ENCODE measurements at regions not wholly inside any gene's neighbourhood (a gene's known extent, or its start where the extent isn't known, plus 50 kb on each side); places are given as distances from the start of the nearest gene placed in this dataset.
"Not testable (repeated sequence)": the region's sequence is repeated elsewhere in the genome, so short reads cannot be mapped to it uniquely, and the experiment has no call there.

DNA sequence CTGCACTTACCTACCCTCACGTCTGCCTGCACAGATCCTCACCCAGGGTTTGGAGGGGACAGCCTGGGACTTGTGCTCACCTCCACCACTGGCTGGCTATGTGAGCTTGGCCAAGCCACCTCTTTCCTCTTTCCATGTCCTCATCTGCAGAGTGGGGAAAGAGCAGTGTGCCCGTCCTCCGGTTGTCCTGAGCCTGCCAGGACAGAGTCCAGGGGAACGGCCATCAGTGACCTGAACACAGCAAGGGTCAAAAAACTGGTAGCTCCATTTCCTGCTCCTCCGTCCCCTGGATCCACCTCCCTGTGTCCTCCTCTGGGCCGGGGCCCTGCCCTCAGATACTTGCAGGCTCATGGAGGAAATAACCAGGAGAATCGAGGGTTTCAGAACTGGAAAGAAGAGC, 187.7 kb downstream of the OLFM1 start:
- Mint-ChIP-seq H3K27ac (no peak overlapping the region), H3K9me3 (ENCODE audit: low read depth) (no peaks in the 10 kb centered on the region), H3K4me3 (no peak overlapping the region), H3K27me3 (peaks cover 6% of the 10 kb centered on the region), H3K36me3 (no peaks in the 10 kb centered on the region), H3K4me1 (ENCODE audit: low read depth) (no peaks in the 10 kb centered on the region)

DNA sequence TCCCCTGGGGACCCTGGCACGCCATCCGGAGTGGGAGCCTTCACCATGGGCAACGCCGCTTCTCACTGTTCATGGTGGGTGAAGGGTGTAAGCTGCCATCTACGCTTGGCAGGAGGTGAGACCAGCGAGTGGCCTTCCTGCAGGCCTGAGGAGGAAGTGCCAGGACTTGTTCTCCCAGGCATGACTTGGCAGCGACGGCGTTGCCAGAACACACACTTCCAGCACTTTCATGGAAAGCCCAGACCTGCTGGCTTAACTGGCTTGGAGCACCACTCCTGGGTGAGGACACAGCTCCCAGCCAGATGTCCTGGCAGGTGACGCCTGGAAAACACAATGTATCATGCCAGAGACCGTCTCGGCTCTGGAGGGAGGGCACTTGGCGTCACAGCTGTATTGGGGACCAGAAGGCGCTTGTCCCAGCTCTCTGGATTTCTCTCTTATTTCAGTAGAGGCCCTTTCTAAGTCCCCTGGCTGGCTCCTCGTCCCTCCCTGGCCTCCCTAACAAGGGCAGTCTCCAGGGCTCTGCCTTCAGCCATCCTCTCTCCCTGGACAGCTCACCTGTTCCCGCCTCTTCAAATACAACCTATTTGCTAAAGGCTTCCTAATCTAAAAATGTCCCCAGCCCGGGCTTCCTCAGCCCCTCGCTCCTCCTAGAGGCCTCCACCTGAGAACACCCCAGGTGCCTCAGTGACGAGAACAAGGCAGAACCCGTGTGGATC, 188.3 kb downstream of the OLFM1 start:
- Mint-ChIP-seq H3K27ac (no peak overlapping the region), H3K9me3 (ENCODE audit: low read depth) (no peaks in the 10 kb centered on the region), H3K4me1 (ENCODE audit: low read depth) (no peaks in the 10 kb centered on the region), H3K4me3 (no peak overlapping the region), H3K27me3 (peaks cover 6% of the 10 kb centered on the region), H3K36me3 (no peaks in the 10 kb centered on the region)

DNA sequence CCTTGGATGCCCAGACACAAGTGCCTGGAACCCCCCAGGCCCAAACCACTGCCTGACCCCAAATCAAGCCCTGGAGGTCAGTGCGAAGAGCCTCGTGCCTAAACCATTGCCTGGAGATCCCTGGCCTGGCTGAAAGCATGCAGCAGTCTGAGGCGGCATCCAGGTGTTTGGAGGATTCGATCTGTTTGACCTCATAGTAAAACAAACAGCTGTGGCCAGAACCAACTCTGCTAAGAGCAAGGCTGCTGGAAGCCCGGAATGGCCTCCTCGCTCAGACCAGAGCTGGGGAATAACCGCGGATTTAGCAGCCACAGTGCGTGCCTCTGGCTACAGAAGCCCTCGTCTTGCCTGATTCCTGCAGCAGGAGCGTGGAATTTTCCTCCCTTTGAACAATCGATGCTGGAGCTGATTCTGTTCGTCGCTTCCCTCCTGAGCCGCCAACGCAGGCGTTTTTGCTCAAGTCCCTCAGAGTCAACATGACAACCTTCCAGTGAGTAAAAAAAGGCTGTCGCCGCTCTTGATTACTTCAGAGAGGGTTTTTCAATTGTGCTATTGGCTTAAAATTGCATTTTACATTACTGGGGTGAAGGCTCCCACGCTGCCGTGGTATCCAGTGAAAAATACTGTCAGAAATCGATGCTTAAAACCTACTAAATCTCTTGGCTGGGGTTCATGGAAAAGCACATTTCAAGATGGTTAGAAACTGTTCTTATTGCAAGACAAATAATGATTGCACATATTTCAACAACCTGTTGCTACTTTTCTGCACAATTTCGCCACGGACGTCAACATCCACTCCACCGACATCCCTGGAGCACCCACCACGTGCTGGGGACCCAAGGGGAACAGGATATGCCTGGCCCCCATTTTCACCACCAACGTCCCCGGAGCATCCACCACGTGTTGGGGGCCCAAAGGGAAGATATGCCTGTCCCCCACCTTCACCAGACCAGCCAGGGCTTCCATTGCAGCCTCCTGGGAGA, 190.0 kb downstream of the OLFM1 start:
- Mint-ChIP-seq H3K4me3 (no peak overlapping the region), H3K27ac (no peak overlapping the region), H3K36me3 (no peaks in the 10 kb centered on the region), H3K27me3 (peaks cover 3% of the 10 kb centered on the region), H3K9me3 (ENCODE audit: low read depth) (no peaks in the 10 kb centered on the region), H3K4me1 (ENCODE audit: low read depth) (no peaks in the 10 kb centered on the region)

DNA sequence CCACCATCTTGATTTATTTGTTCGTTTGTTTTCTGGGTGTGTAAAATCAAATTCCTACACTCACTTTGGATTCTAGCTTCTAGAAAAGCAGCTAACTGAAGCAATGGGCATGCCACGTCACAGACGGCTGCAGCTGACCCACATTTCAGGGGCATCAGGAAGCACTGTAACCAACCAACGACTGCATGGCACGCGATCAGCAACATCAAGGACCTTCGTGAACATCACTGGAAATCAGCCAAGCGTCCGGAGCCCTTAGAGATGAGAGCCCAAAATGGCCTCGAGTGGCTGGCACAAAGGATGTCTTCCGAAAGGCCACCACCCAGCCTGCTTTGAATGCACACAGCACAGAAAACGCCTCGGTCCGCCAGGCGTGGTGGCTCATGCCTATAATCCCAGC, 191.1 kb downstream of the OLFM1 start:
- no peak overlapping the region for H3K27ac Mint-ChIP-seq
- H3K4me3 Mint-ChIP-seq, result no peak overlapping the region
- no peaks in the 10 kb centered on the region for H3K9me3 Mint-ChIP-seq (ENCODE audit: low read depth)
- H3K36me3 Mint-ChIP-seq, result no peaks in the 10 kb centered on the region
- no peaks in the 10 kb centered on the region for H3K4me1 Mint-ChIP-seq (ENCODE audit: low read depth)
- peaks cover 2% of the 10 kb centered on the region for H3K27me3 Mint-ChIP-seq

DNA sequence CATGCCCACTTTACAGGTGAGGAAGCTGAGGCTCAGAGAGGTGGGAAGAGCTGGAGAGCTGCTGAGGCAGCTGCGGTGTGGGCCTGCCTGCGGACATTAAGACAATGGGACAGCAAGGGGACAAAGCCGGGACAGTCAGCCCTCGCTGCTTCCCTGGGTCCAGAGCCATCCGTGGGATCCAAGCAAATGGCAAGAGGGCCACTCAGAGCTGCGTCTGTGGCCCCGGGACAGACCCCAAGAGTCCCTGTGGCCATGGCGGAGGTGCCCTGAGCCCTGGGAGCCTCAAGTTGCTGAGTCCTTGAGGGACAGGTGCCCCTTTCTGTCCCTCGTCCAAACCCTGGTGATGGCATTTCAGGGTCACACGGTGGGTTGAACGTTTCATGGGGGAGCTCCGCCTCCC, 191.9 kb downstream of the OLFM1 start:
- H3K36me3 Mint-ChIP-seq, result no peaks in the 10 kb centered on the region
- no peak overlapping the region for H3K4me3 Mint-ChIP-seq
- no peaks in the 10 kb centered on the region for H3K27me3 Mint-ChIP-seq
- no peaks in the 10 kb centered on the region for H3K9me3 Mint-ChIP-seq (ENCODE audit: low read depth)
- no peak overlapping the region for H3K27ac Mint-ChIP-seq
- no peaks in the 10 kb centered on the region for H3K4me1 Mint-ChIP-seq (ENCODE audit: low read depth)

DNA sequence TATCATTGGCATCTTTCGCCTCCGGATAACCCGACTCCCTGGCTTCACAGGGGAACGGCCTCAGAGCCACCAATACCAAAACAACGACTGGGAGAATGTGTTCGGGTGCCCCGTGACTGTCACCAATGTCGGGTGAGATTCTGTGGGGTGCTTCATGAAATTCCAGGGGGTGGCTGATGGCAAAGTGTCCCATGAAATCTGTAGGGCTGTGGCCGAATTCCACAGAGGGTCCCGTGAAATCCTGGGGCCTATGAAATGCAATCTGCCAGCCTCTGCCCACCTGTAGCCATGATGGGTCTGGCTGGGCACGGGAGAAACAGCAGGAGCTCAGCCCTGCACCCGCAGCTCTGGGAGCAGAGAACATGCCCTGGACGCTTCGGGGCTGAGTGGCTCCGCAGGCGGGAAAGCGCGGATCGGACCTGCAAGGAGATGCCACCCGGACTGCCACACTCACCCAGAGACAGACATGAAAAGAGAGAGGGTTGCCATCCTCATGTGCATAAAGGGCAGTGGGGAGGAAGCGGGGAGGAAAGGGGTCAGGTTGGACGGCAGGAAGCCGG, 192.4 kb downstream of the OLFM1 start:
- H3K4me3 Mint-ChIP-seq, result no peak overlapping the region
- H3K36me3 Mint-ChIP-seq, result no peaks in the 10 kb centered on the region
- no peaks in the 10 kb centered on the region for H3K27me3 Mint-ChIP-seq
- no peak overlapping the region for H3K27ac Mint-ChIP-seq
- H3K4me1 Mint-ChIP-seq (ENCODE audit: low read depth), result no peaks in the 10 kb centered on the region
- H3K9me3 Mint-ChIP-seq (ENCODE audit: low read depth), result no peaks in the 10 kb centered on the region

- no peak overlapping the region for H3K4me3 Mint-ChIP-seq
- H3K9me3 Mint-ChIP-seq (ENCODE audit: low read depth), result no peaks in the 10 kb centered on the region
- no peaks in the 10 kb centered on the region for H3K27me3 Mint-ChIP-seq
- H3K4me1 Mint-ChIP-seq (ENCODE audit: low read depth), result no peaks in the 10 kb centered on the region
- no peaks in the 10 kb centered on the region for H3K36me3 Mint-ChIP-seq
- no peak overlapping the region for H3K27ac Mint-ChIP-seq
Measured at GRCh38 chr9:135280666-135281065, 193.2 kb downstream of the OLFM1 start.

- Mint-ChIP-seq H3K36me3 (no peaks in the 10 kb centered on the region), H3K4me3 (no peak overlapping the region), H3K9me3 (ENCODE audit: low read depth) (no peaks in the 10 kb centered on the region), H3K27ac (no peak overlapping the region), H3K4me1 (ENCODE audit: low read depth) (no peaks in the 10 kb centered on the region), H3K27me3 (no peaks in the 10 kb centered on the region)
Measured at GRCh38 chr9:135281151-135281550, 193.7 kb downstream of the OLFM1 start.

- H3K36me3 Mint-ChIP-seq, result no peaks in the 10 kb centered on the region
- H3K9me3 Mint-ChIP-seq (ENCODE audit: low read depth), result no peaks in the 10 kb centered on the region
- no peak overlapping the region for H3K27ac Mint-ChIP-seq
- H3K4me3 Mint-ChIP-seq, result no peak overlapping the region
- no peaks in the 10 kb centered on the region for H3K27me3 Mint-ChIP-seq
- H3K4me1 Mint-ChIP-seq (ENCODE audit: low read depth), result no peaks in the 10 kb centered on the region
Measured at GRCh38 chr9:135281791-135282737, 194.6 kb downstream of the OLFM1 start.

DNA sequence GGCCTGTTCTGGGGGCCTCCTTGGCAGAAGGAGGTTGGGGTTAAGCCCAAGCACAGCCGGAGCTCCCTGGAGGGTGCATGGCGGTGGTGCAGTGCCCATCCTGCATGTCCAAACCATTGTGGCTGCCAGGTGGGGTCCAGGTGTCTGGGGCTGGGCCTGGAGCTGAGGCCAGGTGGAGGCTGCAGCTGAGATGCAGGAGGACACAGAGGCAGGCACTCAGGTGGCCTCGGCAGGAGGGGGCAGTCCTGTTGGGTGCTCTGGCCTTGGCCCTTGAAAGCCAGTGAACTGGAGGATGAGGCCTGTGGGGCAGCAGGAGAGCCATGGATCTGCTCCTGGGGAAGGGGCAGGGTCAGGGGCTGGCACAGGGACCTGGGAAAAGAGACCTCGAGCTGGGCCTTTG, 195.3 kb downstream of the OLFM1 start:
- Mint-ChIP-seq H3K4me1 (ENCODE audit: low read depth) (no peaks in the 10 kb centered on the region), H3K36me3 (no peaks in the 10 kb centered on the region), H3K27ac (no peak overlapping the region), H3K9me3 (ENCODE audit: low read depth) (no peaks in the 10 kb centered on the region), H3K27me3 (no peaks in the 10 kb centered on the region), H3K4me3 (no peak overlapping the region)

- H3K9me3 Mint-ChIP-seq (ENCODE audit: low read depth), result no peaks in the 10 kb centered on the region
- H3K4me3 Mint-ChIP-seq, result no peak overlapping the region
- no peaks in the 10 kb centered on the region for H3K27me3 Mint-ChIP-seq
- H3K36me3 Mint-ChIP-seq, result no peaks in the 10 kb centered on the region
- no peak overlapping the region for H3K27ac Mint-ChIP-seq
- no peaks in the 10 kb centered on the region for H3K4me1 Mint-ChIP-seq (ENCODE audit: low read depth)
Measured at GRCh38 chr9:135283671-135284070, 195.9 kb upstream of the PPP1R26 start.

- no peaks in the 10 kb centered on the region for H3K36me3 Mint-ChIP-seq
- H3K27me3 Mint-ChIP-seq, result no peaks in the 10 kb centered on the region
- no peak overlapping the region for H3K4me3 Mint-ChIP-seq
- no peaks in the 10 kb centered on the region for H3K9me3 Mint-ChIP-seq (ENCODE audit: low read depth)
- H3K4me1 Mint-ChIP-seq (ENCODE audit: low read depth), result no peaks in the 10 kb centered on the region
- no peak overlapping the region for H3K27ac Mint-ChIP-seq
Measured at GRCh38 chr9:135284386-135285134, 195.0 kb upstream of the PPP1R26 start.

GRCh38 chr9:135286187-135286925, 193.2 kb upstream of the PPP1R26 start:
- not testable (repeated sequence) for H3K36me3 Mint-ChIP-seq; H3K9me3 Mint-ChIP-seq (ENCODE audit: low read depth); H3K27ac Mint-ChIP-seq; H3K27me3 Mint-ChIP-seq; H3K4me1 Mint-ChIP-seq (ENCODE audit: low read depth); H3K4me3 Mint-ChIP-seq
